GM21381 (cell line): ENCODE measurements at regions not wholly inside any gene's neighbourhood (a gene's known extent, or its start where the extent isn't known, plus 50 kb on each side); places are given as distances from the start of the nearest gene placed in this dataset.

Experiments
- ATAC-seq: cut with Tn5 transposase; IDR thresholded peaks from one replicate; pipeline ENCODE4 v1.9.1; 2021; ENCODE audit warnings: mild to moderate bottlenecking, moderate library complexity; ENCODE audit not compliant: unreplicated experiment

- no peak for ATAC-seq
These were observed 121.0 kb downstream of the NCOR2 start for GRCh38 chr12:124446364-124446763.

DNA sequence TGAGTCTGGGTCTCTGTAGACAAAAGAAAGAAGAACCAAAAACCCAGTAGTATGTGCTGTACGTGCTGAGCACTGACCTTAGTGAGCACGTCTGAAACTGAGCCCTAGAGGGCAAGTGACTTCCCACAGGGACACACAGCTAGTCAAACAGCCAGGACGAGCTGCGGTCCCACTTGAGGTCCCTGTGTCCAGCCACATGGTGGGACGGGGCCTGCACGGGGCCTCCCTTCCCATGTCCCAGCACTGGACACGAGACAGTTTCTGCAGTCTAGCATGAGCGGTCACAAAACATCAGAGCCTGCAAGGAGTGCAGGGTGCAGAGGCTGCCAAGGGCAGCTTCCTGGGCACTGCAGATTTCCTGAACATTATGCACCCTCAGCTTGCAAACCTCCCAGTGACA is 121.6 kb downstream of the NCOR2 start:
- no peak for ATAC-seq

- no peak for ATAC-seq
These were observed 122.2 kb downstream of the NCOR2 start for GRCh38 chr12:124445121-124445718.

DNA sequence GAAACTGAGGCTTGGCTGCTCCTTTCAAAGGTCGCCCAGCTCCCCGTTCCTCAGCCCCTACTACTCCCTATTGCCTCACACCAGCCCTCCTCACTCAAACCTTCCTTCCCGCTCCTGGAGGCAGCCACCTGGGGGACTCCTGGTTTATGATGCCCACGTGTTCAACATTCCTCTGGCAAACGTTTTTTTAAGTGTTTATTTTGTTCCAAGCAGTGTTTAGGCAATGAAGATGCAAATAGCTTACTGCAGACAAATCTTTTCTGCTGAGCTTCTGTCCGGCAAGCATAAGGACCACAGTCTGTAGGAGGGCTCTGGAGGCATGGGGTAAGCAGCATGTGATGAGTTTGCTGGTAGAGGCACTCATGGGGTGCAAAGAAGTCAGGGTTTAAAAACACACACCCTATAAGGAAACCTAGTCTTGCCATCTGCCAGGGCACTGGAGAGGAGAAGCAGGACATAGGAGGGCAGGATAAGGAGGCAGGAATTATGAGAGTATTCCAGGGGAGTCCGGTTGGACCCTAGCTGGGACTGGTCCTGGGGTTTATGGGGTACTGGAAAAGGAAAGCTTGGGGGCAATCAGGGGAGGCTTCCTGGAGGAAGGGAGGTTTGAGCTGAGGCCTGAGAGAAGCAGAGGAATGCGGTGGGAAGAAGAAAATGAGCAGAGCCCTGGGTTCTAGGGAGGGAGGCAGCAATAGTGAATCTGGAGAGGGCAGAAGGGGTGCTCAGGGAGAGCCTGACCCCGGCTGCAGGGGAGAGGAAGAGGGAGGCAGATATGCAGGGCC is 123.3 kb downstream of the NCOR2 start:
- no peak for ATAC-seq

DNA sequence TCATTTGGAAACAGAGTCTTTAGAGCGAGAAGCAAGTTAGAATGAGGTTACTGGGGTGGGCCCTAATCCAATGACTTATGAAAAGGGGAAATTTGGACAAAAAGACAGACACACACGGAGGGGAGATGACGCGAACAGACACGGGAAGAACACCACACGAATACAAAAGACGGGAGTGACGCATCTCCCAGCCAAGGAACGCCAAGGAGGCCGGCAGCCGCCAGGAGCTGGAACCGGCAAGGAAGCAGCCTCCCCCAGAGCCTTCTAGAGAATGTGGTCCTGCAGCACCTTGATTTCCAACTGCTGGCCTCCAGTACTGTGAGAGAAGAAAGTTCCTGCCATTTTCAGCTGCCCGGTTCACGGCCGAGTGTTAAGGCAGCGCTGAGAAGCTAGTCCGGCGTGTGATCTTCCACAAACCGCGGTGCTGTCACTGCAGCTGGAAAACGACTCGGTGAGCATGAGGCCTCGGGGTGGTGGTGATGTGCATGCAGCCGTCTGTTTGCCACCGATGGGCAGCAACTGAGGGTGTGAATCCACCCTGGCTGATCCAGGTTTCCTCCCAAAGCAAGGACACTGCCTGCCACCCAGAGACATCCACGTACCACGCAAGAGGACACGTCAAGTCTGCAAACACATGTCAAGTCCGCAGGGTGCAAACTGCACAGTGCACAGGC is 124.5 kb downstream of the NCOR2 start:
- ATAC-seq = no peak

DNA sequence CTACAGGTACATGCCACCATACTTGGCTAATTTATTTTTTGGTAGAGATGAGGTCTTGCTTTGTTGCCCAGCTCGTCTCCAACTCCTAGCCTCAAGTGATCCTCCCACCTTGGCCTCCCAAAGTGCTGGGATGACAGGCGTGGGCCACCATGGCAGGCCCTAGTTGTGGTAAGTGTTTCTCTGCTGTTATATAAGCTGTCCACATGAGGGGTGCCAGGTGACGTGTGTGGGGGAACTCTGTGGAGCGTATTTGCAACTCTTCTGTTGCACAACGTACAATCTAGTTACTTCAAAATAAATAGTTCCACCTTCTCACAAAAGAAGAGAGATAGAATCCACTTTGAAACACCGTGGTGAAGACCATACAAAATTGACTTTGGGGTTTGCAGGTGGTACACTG is 125.1 kb downstream of the NCOR2 start:
- no peak for ATAC-seq

DNA sequence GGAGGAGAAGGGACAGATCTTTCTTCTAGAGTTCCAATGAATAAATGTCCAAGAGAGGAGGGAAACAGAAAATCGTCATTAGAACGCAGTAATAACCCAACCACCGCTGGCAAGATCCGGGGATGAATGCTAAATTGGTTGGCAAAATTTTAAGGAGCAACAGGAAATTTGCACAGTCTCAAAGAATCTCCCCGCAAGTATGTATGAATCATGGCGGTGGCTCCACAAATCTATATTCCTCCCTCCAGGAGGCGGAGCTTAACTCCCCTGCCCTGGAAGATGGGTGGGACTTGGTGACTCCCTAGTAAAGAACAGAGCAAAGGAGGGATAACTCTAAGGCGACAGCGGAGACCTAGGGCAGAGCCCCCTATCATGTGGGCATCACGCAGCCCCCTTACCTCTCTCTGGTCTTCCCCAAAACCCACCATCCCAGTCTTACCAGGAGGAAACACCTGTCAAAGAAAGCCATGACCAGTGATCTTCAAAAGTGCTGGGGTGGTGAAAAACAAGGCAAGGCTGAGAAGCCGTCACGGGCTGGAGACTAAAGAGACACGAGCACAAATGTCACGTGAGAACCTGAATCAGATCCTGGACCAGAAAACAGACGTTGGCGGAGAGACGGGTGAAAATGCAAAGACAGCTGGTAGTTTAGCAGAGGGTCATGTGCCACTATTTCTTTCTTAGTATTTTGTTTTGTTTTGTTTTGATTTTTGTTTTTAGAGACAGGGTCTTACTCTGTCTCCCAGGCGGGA is 125.8 kb downstream of the NCOR2 start:
- ATAC-seq = no peak

DNA sequence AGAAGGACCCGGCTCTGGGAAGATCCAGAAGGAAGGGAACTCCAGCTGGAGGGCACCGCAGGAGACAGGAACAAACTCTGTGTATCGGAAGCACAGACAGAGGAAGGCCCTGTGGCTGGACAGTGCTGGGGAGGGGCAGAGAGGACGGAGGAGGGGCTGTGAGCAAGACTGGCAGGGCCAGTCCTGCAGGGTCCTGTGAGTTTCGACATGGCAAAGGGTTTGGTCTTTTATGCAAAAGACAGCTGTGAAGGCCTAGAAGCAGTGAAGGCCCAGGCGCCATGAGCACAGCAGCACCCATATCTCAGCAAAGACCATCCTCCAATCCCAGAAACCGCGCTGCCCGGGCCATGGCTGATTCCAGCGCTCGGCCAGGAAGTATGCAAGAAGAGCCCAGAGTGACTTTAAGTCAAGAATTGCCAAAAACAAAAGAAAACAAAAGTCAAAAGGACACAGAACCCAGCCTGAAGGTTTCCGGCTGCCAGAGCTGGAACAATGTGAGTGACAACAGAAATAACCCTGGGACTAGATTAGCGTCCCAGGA is 126.5 kb downstream of the NCOR2 start:
- ATAC-seq = no peak

DNA sequence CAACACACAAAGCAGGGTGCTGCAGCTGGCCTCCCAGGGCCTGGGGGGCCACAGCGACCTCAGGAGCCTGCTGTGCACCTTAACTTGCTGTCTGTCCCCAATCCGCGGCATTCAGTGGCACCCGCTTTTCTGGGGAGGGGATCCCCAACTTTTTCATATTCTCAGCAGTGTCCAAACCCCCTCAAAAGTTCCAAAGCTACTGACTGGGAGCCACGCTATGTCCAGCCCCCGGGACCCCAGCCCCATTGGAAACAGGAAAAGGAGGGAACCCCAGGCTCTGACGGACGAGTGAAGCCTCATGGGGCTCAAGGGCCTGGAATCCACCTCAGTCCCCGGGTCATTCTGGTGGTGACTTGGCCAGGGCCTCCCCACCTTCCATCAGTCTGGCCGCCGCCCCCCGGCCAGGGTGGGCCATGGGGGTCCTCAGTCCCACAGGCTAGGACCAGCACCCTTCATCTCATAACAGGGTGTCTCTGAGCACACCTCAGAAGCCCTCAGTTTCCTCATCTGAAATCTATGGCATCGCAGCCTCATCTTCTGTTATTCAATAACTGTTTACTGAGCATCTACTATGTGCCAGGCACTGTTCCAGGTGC is 127.3 kb downstream of the NCOR2 start:
- no peak for ATAC-seq

DNA sequence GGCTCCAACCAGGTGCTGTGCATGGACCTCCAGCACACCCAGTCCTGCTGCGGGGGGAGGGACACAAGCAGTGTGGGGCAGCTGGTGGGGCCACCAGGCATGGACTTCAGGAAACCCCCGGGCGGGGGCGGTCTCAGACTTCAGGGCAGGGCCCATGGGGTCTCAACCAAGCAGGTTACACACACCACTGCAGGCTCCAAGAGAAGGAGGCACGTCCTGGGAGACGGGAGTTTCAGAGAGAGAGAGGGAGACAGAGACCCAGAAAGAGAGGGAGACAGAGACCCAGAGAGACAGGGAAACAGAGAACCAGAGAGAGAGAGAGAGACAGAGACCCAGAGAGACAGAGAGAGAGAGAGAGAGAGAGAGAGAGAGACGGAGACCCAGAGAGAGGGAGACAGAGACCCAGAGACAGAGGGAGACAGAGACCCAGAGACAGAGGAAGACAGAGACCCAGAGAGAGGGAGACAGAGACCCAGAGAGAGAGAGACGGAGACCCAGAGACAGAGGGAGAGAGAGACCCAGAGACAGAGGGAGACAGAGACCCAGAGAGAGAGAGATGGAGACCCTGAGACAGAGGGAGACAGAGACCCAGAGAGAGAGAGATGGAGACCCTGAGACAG is 128.9 kb downstream of the NCOR2 start:
- no peak for ATAC-seq

- ATAC-seq = no peak
These were observed 129.6 kb downstream of the NCOR2 start for GRCh38 chr12:124437617-124438436.

DNA sequence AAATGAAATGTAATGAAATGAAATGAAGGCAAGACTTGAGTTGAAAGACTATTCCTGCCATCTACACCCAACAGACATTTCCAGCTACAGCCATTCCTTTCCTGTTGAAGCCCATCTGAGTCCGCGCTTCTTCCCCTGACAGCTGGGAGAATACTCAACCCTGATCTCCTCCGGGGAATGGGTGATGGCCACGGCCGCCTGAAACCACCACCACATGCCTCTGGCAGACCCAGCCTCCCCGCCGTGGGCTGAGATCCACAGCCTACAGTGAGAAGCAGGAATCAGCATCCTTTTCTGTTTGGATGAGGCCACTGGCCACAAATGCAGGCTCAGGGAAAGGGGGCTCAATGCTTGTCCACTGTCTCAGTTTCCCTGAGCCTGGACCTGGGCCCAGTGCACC is 130.3 kb downstream of the NCOR2 start:
- no peak for ATAC-seq

DNA sequence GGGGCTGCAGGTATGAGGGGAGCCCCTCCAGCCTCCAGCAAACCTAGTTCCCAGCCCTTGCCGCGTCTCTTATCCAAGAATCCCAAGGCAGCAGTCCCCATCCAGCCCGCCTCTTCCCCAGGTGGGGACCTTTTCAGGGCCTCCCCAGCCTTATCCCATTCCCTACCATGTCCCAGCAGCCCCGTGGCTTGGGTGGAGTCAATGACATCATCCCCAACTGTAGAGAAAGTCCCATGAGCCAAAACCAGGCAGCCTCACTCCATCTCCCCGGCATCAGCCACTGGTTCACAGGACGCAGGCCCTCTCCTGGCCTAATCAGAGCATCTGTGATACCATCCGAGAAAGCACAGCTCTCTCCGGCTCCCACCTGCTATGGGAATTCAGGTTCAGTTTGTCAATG is 131.0 kb downstream of the NCOR2 start:
- ATAC-seq = no peak

GRCh38 chr12:124435806-124436345 is 131.5 kb downstream of the NCOR2 start:
- ATAC-seq = no peak

- ATAC-seq = no peak
These were observed 132.2 kb downstream of the NCOR2 start for GRCh38 chr12:124434951-124435805.

- no peak for ATAC-seq
These were observed 133.1 kb downstream of the NCOR2 start for GRCh38 chr12:124434354-124434753.

GRCh38 chr12:124433879-124434278 is 133.5 kb downstream of the NCOR2 start:
- ATAC-seq = no peak

GRCh38 chr12:124433147-124433874 is 134.1 kb downstream of the NCOR2 start:
- ATAC-seq = no peak
